HFFc6 (cell line): ENCODE measurements at regions not wholly inside any gene's neighbourhood (a gene's known extent, or its start where the extent isn't known, plus 50 kb on each side); places are given as distances from the start of the nearest gene placed in this dataset.

Experiments used
- DNase-seq: peaks from one replicate; pipeline ENCODE4 v3.0.0-alpha.2; 2018
- H3K27ac Mint-ChIP-seq: 2 replicates; pipeline ENCODE4 v1.8.0; 2020; ENCODE audit warnings: mild to moderate bottlenecking, mixed read lengths
- H3K27me3 Mint-ChIP-seq: 2 replicates; pipeline ENCODE4 v1.8.0; 2021; ENCODE audit warnings: mild to moderate bottlenecking, moderate library complexity, mixed read lengths; ENCODE audit not compliant: insufficient read depth
- H3K36me3 Mint-ChIP-seq: 2 replicates; pipeline ENCODE4 v1.8.0; 2021; ENCODE audit warnings: low read depth, mixed read lengths
- H3K4me1 Mint-ChIP-seq: 2 replicates; pipeline ENCODE4 v1.8.0; 2020; ENCODE audit warnings: low read depth, mixed read lengths
- H3K4me3 Mint-ChIP-seq: 2 replicates; pipeline ENCODE4 v1.8.0; 2020; ENCODE audit warnings: mild to moderate bottlenecking, moderate library complexity, mixed read lengths
- H3K9me3 Mint-ChIP-seq: 2 replicates; pipeline ENCODE4 v1.8.0; 2020; ENCODE audit warnings: mild to moderate bottlenecking, mixed read lengths
- CTCF ChIP-seq: fragments of 200-600 bp; sonication (generic); IDR thresholded peaks from 2 replicates; pipeline ENCODE4 v1.5.0; 2021; ENCODE audit warnings: antibody characterized with exemption, mild to moderate bottlenecking

- Mint-ChIP-seq H3K9me3 (no peaks in the 10 kb centered on the region), H3K4me1 (peaks cover 23% of the 10 kb centered on the region)
Observed at GRCh38 chr12:60279221-60279620, 683.4 kb downstream of the SLC16A7 start.

GRCh38 chr12:60281522-60281921, 685.7 kb downstream of the SLC16A7 start:
- no peaks in the 10 kb centered on the region for H3K9me3 Mint-ChIP-seq
- DNase-seq = no peak
- TF ChIP-seq CTCF = no peak
- H3K36me3 Mint-ChIP-seq = no peaks in the 10 kb centered on the region
- no peak overlapping the region for H3K4me3 Mint-ChIP-seq
- peaks cover 2% of the 10 kb centered on the region; the same call in 1 of the 2 replicates for H3K27me3 Mint-ChIP-seq
- peaks cover 23% of the 10 kb centered on the region for H3K4me1 Mint-ChIP-seq
- no peak overlapping the region for H3K27ac Mint-ChIP-seq

More at GRCh38 chr12:60279221-60279620, 683.4 kb downstream of the SLC16A7 start:
- peak; percentile 57 for DNase-seq
- Mint-ChIP-seq H3K4me3 (no peak overlapping the region), H3K36me3 (no peaks in the 10 kb centered on the region), H3K27me3 (peaks cover 2% of the 10 kb centered on the region; the same call in 1 of the 2 replicates), H3K27ac (peak overlapping the region; percentile 70)
- no peak for TF ChIP-seq CTCF

GRCh38 chr12:60290532-60290931, 694.7 kb downstream of the SLC16A7 start:
- no peak for TF ChIP-seq CTCF
- peaks cover 11% of the 10 kb centered on the region; the same call in 1 of the 2 replicates for H3K36me3 Mint-ChIP-seq
- DNase-seq = no peak
- H3K9me3 Mint-ChIP-seq = peaks cover 13% of the 10 kb centered on the region
- H3K4me1 Mint-ChIP-seq = no peaks in the 10 kb centered on the region
- H3K27ac Mint-ChIP-seq = no peak overlapping the region
- H3K4me3 Mint-ChIP-seq = no peak overlapping the region
- no peaks in the 10 kb centered on the region for H3K27me3 Mint-ChIP-seq

- TF ChIP-seq CTCF = no peak
- H3K4me3 Mint-ChIP-seq = no peak overlapping the region
- no peaks in the 10 kb centered on the region for H3K27me3 Mint-ChIP-seq
- peaks cover 24% of the 10 kb centered on the region for H3K4me1 Mint-ChIP-seq
- H3K9me3 Mint-ChIP-seq = no peaks in the 10 kb centered on the region
- H3K36me3 Mint-ChIP-seq = no peaks in the 10 kb centered on the region
- peak; percentile 7 for DNase-seq
- no peak overlapping the region for H3K27ac Mint-ChIP-seq
Observed at GRCh38 chr12:60308366-60308991, 712.6 kb downstream of the SLC16A7 start.

GRCh38 chr12:60311940-60312339, 716.1 kb downstream of the SLC16A7 start:
- H3K27ac Mint-ChIP-seq = no peak overlapping the region

More at GRCh38 chr12:60311940-60312339, 716.1 kb downstream of the SLC16A7 start:
- no peak for DNase-seq
- no peaks in the 10 kb centered on the region for H3K27me3 Mint-ChIP-seq
- peaks cover 24% of the 10 kb centered on the region for H3K4me1 Mint-ChIP-seq
- no peaks in the 10 kb centered on the region for H3K36me3 Mint-ChIP-seq
- no peak for TF ChIP-seq CTCF
- no peaks in the 10 kb centered on the region for H3K9me3 Mint-ChIP-seq
- H3K4me3 Mint-ChIP-seq = no peak overlapping the region
